ENCODE measurements at regions not wholly inside any gene's neighbourhood (a gene's known extent, or its start where the extent isn't known, plus 50 kb on each side); places are given as distances from the start of the nearest gene placed in this dataset.

DNA sequence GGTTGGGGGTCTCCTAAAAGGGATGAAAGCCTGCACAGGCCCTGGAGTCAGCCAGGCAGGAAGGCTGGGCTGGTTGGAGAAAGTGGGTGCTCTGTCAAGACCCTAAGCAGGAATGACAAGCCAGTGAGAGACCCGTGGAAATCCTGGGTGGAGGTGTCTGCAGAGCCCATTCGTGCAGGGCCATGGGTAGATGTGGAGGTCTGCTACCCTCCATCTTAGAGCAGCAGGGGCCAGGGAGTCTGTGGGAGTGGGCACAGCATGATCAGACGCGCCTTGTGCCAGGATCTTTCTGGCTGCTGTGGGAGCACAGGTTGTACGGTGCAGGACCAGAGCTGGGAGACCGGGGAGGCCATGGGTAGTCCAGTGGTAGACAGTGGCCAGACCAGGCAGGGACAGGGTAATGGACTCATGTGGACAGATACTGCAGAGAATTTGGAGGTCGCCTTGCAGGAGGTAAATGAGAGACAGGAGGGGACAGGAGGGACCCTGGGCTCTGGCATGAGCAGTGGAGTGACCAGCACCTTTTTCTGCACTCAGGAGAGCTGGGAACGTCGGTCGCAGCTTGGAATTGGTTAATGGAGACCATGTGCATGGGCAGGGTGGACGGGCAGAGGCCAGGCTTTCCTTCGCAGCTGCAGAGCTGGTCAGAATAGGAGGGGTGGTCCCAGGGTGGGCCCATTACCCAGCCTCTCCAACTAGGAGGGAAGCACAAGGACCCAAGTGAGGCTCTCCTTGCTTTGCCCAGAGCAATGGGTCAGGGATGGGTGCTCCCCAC lies 203.5 kb upstream of the PMEPA1 start:
- TF ChIP-seq, protein P1, sequence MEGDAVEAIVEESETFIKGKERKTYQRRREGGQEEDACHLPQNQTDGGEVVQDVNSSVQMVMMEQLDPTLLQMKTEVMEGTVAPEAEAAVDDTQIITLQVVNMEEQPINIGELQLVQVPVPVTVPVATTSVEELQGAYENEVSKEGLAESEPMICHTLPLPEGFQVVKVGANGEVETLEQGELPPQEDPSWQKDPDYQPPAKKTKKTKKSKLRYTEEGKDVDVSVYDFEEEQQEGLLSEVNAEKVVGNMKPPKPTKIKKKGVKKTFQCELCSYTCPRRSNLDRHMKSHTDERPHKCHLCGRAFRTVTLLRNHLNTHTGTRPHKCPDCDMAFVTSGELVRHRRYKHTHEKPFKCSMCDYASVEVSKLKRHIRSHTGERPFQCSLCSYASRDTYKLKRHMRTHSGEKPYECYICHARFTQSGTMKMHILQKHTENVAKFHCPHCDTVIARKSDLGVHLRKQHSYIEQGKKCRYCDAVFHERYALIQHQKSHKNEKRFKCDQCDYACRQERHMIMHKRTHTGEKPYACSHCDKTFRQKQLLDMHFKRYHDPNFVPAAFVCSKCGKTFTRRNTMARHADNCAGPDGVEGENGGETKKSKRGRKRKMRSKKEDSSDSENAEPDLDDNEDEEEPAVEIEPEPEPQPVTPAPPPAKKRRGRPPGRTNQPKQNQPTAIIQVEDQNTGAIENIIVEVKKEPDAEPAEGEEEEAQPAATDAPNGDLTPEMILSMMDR (IDR thresholded peaks at IDR 0.05; ENCODE audit: insufficient read depth, missing control alignments): no peak
- DNase-seq (ENCODE audit: insufficient read length, low spot score) (no peak), FAIRE-seq (no peak)

DNA sequence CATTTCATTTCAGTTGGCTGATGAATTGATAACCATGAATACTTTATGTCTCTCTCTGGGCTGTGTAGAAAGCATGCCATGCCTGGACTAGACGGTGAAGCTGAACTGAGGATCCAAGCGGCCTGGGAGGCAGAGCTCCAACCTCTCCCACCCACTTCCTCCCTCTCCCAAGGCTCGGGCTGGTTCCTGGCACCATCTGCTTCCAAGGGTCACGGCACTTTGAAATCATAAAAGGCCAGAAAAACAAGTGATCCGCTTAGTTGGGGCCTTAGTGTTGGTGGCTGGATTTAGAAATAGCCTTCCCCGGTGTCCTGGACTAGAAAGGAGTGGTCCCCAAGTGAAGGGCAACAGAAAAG lies 202.4 kb upstream of the PMEPA1 start:
- no peak for FAIRE-seq
- no peak for DNase-seq (ENCODE audit: insufficient read length, low spot score)
- TF ChIP-seq, protein P1 (IDR thresholded peaks at IDR 0.05; ENCODE audit: insufficient read depth, missing control alignments): no peak

DNA sequence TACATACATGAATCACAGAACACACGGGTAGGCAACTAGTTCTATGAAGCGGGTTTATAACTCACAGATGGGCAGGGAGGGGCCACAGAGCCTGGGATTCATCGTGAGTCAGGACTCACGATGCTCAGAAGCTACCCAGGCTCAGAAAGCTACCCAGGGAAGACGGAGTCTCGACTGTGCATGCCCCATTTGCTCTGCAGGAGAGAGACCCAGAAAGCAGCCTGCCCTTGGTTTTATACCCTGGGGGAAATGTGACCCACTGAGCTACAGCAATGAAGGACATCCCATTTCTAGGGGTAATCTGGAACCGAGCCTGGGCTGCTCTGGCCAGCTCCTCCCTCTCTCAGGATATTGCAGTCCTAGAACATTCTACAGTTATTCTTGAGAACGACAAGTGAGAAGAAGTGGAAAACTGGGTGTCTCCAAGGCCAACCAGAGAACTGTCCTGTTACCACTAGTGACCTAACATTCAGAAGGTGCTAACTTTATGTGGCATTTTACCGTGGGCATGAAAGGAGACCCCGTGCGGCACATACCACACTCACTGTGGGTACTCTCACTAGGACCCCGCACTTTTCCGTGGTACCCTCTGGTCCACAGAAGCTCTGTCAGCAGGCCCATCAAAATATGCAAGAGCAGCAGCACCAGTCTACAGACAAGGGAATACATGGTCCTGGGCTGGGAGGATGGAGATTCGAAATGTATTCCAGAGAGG lies 201.9 kb upstream of the PMEPA1 start:
- TF ChIP-seq, protein P1 (IDR thresholded peaks at IDR 0.05; ENCODE audit: insufficient read depth, missing control alignments): no peak
- FAIRE-seq (no peak), DNase-seq (ENCODE audit: insufficient read length, low spot score) (no peak)

DNA sequence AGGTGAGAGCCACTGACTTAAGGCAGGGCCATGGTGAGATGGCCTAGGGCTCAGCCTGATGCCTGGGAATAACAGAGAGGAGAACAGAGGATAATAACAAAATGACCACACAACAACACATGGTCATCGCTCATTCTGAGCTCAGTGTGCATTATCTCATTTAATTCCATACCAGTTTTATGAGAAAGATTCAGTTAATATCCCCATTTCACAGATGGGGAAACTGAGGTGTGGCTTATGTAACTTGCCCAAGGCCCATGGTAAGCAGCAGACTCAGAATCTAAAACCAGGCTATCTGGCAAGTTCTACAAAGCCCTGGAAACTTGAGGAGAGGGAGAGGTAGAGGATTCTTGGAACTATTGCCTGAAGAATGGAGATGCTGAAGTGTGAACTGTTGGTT lies 200.9 kb upstream of the PMEPA1 start:
- FAIRE-seq (no peak), DNase-seq (ENCODE audit: insufficient read length, low spot score) (no peak)
- TF ChIP-seq, protein P1 (IDR thresholded peaks at IDR 0.05; ENCODE audit: insufficient read depth, missing control alignments): no peak

DNA sequence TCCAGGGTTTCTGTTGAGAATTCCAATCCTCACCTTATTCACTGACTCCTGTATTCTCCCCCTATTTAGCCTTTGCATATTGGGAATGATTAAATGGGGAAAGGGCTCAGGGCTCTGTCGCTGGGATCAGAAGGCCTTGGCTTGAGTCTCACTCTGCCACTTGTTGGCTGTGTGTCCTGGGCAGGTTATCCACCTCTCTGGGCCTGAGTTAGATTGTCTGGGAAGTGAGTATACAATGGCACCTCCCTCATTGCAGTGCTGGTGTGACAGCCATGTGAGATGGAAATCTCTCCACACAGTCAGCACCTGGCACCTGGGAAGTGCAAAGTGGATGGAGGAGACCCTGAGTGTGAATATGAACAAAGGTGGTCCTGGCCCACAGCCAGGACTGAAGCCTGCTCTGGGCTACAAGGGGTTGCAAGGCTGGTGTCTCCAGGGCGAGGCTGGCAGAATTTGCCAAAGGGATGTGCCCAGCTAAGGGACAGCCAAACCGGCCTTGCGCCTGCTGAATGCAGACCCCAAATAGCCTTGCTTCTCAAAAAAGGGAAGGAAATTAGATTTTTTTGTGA lies 200.0 kb upstream of the PMEPA1 start:
- FAIRE-seq: no peak
- no peak for DNase-seq (ENCODE audit: insufficient read length, low spot score)
- TF ChIP-seq, protein P1 (IDR thresholded peaks at IDR 0.05; ENCODE audit: insufficient read depth, missing control alignments): no peak

DNA sequence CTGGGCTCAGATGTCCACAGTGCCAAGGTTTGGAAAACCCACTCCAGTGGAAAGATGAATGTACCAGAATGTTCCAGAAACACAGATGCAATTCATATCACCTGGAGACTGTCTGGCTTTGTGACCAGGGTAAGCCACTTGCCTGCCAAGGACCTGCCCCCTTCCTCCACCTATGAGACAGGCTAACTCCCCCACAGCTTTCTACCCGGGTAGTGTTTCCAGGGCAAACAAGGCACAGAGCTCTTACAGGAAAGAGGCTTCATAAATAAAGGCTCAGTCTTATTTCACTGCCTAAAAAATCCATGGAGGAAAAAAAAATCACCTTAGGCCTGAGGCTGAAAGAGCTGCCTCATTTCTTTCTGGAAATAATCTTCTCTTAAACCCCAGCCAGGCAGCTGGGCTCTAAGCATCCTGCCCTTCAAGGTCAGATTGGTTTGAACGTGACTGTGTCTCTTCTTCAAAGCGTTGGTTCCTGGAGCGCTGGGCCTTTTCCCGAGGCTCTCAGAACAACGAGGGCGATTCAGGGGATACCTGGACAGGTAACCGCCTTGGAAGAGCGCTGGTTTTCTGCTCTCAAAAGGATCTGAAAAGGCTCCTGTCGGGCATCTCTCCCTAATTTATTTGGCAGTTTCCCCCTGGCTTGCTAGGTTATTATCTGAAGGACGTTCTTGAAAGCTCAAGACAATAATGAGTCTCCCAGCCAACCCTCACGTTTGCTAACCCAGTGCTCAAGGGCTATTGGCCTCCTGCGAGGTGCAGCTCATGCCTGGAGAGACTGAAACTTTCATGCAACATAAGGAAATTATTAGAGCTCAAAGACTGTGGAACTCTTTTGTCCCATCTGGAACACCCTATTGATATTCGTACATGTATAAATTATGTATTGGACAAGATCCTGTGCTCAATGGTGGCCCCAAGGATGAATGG lies 199.2 kb upstream of the PMEPA1 start:
- TF ChIP-seq, protein P1 (IDR thresholded peaks at IDR 0.05; ENCODE audit: insufficient read depth, missing control alignments): no peak
- FAIRE-seq (no peak), DNase-seq (ENCODE audit: insufficient read length, low spot score) (no peak)
